ENCODE measurements at regions not wholly inside any gene's neighbourhood (a gene's known extent, or its start where the extent isn't known, plus 50 kb on each side); places are given as distances from the start of the nearest gene placed in this dataset.
A peak's percentile ranks its signal among the peaks of the same experiment; 100 is the strongest.

DNA sequence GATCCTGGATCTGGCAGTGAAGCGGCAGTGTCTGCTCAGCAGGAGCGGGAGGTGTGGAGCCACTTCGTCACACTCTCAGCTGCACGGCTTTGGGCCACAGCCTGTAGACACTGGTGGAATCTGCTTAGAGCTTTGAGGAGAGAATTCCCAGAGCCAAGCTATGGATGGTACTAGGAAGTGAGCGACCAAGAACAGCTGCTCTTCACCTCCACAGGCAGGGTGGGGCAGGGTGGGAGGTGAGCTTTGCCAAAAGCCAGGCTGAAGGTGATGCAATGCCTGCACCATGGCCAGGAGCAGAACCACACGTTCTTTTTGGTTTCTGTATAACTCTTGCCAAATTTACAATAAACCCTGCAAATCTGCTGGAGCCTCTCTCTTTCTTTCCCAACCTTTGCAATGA lies 226.1 kb downstream of the ANKRD30B start:
- intact Hi-C loops (cut with micrococcal nuclease; ENCODE audit: unreplicated experiment): no loop called here
- H3K36me3 Mint-ChIP-seq (ENCODE audit: insufficient read depth, unreplicated experiment): peaks cover 5% of the 10 kb centered on the region
- TF ChIP-seq CTCF (IDR thresholded peaks at IDR 0.05; ENCODE audit: unreplicated experiment): no peak
- H3K27me3 Mint-ChIP-seq (ENCODE audit: unreplicated experiment): no peaks in the 10 kb centered on the region
- no peak overlapping the region for H3K4me3 Mint-ChIP-seq (ENCODE audit: low read depth, unreplicated experiment)
- H3K27ac Mint-ChIP-seq (ENCODE audit: unreplicated experiment): peak overlapping the region; percentile 21
- no peak for DNase-seq
- no TSS peak for BruUV-seq (replicated peaks)
- H3K9me3 Mint-ChIP-seq (ENCODE audit: low read depth, unreplicated experiment): peaks cover 5% of the 10 kb centered on the region
- CTCF ChIA-PET: no interaction called here
- H3K4me1 Mint-ChIP-seq (ENCODE audit: low read depth, unreplicated experiment): peaks cover 51% of the 10 kb centered on the region

DNA sequence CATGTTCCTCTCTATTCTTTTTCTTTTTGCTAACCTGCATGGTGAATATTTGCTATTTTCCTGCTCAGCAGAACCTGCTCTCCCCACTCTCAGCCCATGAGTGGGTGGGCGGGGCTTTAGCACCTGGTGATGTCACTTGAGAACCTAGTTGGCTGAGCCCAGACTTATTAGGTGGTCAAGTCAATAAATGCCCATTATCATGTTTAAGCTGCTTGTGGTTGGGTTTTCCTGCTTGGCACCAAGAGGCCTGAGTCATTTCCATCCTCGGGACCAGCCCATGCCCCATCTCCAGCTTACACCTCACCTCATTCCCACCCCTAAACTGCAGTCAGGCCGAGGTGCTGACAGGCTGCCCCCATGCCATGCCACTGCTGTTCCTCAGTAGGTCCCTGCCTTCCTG lies 226.6 kb downstream of the ANKRD30B start:
- H3K27me3 Mint-ChIP-seq (ENCODE audit: unreplicated experiment): no peaks in the 10 kb centered on the region
- BruUV-seq (replicated peaks): no TSS peak
- no peak for TF ChIP-seq CTCF (IDR thresholded peaks at IDR 0.05; ENCODE audit: unreplicated experiment)
- DNase-seq: peak; percentile 50
- CTCF ChIA-PET: no interaction called here
- H3K4me3 Mint-ChIP-seq (ENCODE audit: low read depth, unreplicated experiment): no peak overlapping the region
- peaks cover 46% of the 10 kb centered on the region for H3K4me1 Mint-ChIP-seq (ENCODE audit: low read depth, unreplicated experiment)
- H3K36me3 Mint-ChIP-seq (ENCODE audit: insufficient read depth, unreplicated experiment): peaks cover 5% of the 10 kb centered on the region
- H3K9me3 Mint-ChIP-seq (ENCODE audit: low read depth, unreplicated experiment): peaks cover 3% of the 10 kb centered on the region
- intact Hi-C loops (cut with micrococcal nuclease; ENCODE audit: unreplicated experiment): no loop called here
- peak overlapping the region; percentile 21 for H3K27ac Mint-ChIP-seq (ENCODE audit: unreplicated experiment)

DNA sequence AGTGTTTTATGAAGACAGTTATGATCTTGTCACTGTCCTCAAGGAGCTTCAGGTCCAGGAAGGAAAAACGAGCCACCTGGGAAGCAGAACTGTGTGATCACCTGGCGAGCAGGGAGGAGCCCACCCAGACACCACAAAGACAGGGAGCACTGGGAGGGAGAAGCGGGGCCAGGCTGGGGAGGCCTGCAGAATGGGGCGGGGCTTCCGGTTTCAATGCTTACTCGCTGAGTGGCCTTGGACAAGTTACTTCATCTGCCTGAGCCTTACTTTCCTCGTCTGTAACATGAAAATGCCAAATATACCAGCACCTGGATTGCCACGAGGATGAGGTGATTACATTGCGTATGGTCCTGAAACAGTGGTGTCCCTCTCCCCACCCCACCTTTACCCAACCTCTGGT lies 227.5 kb downstream of the ANKRD30B start:
- BruUV-seq (replicated peaks): no TSS peak
- intact Hi-C loops (cut with micrococcal nuclease; ENCODE audit: unreplicated experiment): no loop called here

DNA sequence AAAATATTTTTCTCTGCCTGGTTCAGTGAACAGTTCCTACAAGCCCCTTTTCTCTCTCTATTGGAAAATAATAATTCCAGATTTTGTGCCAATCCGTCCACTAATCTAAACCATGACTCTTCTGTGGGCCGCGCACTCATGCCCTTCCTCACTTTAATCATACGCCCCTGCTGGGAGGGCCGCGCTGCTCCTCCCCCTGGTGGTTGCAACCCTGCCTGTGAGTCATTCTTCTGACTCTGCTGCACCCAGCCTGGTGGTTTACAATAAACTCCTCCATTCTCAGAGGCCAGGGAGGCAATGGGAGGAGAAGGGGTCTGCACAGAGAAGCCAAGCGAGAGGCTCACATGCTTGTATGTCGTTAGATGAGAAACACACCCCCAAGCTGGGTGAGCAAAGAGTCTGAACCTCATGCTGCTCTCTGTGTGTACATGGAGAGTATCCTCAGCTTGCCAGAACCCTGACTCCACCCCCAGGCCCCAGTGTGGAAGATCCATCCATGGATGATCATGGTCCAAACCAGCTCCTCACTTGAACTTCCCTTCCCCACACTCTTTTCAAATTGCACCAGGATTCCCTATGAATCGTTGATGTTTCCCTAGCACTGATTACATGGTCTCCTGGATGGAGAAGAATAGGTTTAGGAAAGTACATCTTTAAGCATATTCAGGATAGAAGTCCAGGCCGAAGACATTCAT lies 228.9 kb downstream of the ANKRD30B start:
- peaks cover 5% of the 10 kb centered on the region for H3K36me3 Mint-ChIP-seq (ENCODE audit: insufficient read depth, unreplicated experiment)
- H3K27ac Mint-ChIP-seq (ENCODE audit: unreplicated experiment): peak overlapping the region; percentile 49
- peaks cover 5% of the 10 kb centered on the region for H3K9me3 Mint-ChIP-seq (ENCODE audit: low read depth, unreplicated experiment)
- peak; percentile 15 for TF ChIP-seq CTCF (IDR thresholded peaks at IDR 0.05; ENCODE audit: unreplicated experiment)
- CTCF ChIA-PET: no interaction called here
- no TSS peak for BruUV-seq (replicated peaks)
- DNase-seq: no peak
- peaks cover 36% of the 10 kb centered on the region for H3K4me1 Mint-ChIP-seq (ENCODE audit: low read depth, unreplicated experiment)
- no peak overlapping the region for H3K4me3 Mint-ChIP-seq (ENCODE audit: low read depth, unreplicated experiment)
- intact Hi-C loops (cut with micrococcal nuclease; ENCODE audit: unreplicated experiment): no loop called here
- no peaks in the 10 kb centered on the region for H3K27me3 Mint-ChIP-seq (ENCODE audit: unreplicated experiment)

More for the DNA sequence above, 227.5 kb downstream of the ANKRD30B start:
- CTCF ChIA-PET: no interaction called here
- Mint-ChIP-seq H3K27me3 (ENCODE audit: unreplicated experiment) (no peaks in the 10 kb centered on the region), H3K27ac (ENCODE audit: unreplicated experiment) (peak overlapping the region; percentile 21), H3K4me3 (ENCODE audit: low read depth, unreplicated experiment) (no peak overlapping the region), H3K9me3 (ENCODE audit: low read depth, unreplicated experiment) (peaks cover 3% of the 10 kb centered on the region), H3K36me3 (ENCODE audit: insufficient read depth, unreplicated experiment) (peaks cover 5% of the 10 kb centered on the region), H3K4me1 (ENCODE audit: low read depth, unreplicated experiment) (peaks cover 45% of the 10 kb centered on the region)
- no peak for TF ChIP-seq CTCF (IDR thresholded peaks at IDR 0.05; ENCODE audit: unreplicated experiment)
- DNase-seq: no peak
